ENCODE measurements at regions not wholly inside any gene's neighbourhood (a gene's known extent, or its start where the extent isn't known, plus 50 kb on each side); places are given as distances from the start of the nearest gene placed in this dataset.

DNA sequence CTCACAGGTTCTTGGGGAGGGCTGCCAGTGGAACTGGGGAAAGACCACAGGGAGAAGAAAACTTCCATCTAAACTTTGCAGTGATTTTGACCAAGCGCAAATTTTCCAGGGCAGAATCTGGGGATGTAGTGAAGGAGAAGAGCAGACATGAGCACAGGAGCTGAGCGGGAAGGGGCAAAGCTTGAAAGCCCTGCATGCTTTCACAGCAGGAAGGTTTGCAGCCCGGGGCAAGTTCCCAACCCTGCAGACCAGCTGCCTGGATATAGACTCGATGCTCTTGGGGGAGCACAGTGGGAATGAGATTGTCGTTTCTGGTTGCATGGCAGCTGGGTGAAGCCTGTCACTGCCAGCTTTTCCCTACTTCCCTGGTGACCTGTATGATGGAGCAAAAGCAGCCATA is 276.8 kb upstream of the RORB start:
- TF ChIP-seq, protein P1, sequence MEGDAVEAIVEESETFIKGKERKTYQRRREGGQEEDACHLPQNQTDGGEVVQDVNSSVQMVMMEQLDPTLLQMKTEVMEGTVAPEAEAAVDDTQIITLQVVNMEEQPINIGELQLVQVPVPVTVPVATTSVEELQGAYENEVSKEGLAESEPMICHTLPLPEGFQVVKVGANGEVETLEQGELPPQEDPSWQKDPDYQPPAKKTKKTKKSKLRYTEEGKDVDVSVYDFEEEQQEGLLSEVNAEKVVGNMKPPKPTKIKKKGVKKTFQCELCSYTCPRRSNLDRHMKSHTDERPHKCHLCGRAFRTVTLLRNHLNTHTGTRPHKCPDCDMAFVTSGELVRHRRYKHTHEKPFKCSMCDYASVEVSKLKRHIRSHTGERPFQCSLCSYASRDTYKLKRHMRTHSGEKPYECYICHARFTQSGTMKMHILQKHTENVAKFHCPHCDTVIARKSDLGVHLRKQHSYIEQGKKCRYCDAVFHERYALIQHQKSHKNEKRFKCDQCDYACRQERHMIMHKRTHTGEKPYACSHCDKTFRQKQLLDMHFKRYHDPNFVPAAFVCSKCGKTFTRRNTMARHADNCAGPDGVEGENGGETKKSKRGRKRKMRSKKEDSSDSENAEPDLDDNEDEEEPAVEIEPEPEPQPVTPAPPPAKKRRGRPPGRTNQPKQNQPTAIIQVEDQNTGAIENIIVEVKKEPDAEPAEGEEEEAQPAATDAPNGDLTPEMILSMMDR (conservative IDR thresholded peaks at IDR 0.05; ENCODE audit: low read length) = no peak
- no peak for TF ChIP-seq EZH2phosphoT487 (IDR thresholded peaks at IDR 0.05; ENCODE audit: borderline replicate concordance, low read depth, low read length)

Measured in OCI-LY7 (cell line).